Kasumi-1 (cell line): ENCODE measurements at regions not wholly inside any gene's neighbourhood (a gene's known extent, or its start where the extent isn't known, plus 50 kb on each side); places are given as distances from the start of the nearest gene placed in this dataset.
"Not testable (repeated sequence)": the region's sequence is repeated elsewhere in the genome, so short reads cannot be mapped to it uniquely, and the experiment has no call there.

ENCODE experiments used
- DNase-seq, 2 experiments: peaks; one replicate each; lab custom pipeline; 2025; lab: John Stamatoyannopoulos, UW

DNA sequence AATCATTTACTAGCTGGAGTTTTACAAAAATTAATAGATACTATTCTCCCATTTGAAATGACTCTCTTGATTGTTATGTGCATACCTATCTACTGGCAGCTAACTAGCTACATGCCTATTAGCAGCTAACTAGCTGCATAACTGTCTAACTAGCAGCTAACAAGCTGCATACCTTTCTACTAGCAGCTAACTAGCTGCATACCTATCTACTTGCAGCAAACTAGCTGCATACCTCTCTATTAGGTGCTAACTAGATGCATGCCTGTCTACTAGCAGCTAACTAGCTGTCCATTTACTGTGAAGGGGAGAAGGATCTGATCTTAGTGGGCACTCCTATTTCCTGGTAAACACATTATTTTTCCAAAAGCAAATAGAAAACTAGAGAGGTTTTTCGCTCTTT, 439.4 kb upstream of the PFKP start:
- no peak for DNase-seq

DNA sequence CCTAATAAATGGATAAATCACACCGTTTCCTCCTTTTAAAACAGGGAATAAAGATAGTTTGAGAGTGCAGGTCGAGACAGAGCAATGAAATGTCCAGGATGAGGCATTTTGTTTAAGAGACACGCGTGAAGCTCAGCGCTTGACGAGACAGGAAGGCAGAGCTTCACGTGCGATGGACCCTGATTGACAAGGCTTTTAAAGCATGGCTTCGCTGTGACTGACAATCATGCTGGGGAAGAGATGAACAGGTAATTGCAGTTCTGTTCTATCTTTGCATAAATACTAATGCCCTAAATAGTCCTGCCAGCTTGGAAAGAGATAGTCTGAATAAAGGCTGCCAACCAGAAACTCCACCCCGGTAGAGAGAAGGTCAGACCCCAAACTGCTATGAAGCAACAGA, 442.3 kb upstream of the PFKP start:
- DNase-seq: no peak

DNA sequence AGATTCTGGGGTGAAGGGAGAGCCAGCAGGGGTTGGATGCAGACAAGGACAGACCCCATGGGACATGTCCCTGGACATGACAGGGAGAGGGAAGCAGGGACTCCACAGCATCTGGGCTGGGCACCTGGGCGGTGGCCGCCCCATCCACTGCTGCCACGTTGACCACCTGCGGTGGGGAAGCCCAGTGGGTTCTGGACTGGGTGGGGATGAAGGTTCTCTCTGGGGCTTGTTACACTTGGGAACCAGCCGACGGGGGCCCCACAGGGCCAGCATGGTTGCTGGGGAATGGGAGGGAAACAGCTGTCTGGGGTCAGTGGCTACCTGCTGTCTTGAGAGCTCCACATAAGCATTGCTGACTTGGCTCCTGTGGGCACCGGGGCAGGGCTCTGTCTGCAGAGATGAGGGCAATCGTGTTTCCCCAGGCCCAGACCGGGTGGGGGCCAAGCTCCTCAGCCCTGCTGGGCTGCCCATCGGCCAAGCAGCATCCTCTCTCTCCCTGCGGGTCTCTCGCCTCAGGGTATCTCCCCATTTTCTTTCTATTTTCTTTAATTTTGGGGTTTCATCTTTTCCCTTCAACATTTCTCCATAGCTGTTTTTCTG, 443.6 kb upstream of the PFKP start:
- no peak for DNase-seq

DNA sequence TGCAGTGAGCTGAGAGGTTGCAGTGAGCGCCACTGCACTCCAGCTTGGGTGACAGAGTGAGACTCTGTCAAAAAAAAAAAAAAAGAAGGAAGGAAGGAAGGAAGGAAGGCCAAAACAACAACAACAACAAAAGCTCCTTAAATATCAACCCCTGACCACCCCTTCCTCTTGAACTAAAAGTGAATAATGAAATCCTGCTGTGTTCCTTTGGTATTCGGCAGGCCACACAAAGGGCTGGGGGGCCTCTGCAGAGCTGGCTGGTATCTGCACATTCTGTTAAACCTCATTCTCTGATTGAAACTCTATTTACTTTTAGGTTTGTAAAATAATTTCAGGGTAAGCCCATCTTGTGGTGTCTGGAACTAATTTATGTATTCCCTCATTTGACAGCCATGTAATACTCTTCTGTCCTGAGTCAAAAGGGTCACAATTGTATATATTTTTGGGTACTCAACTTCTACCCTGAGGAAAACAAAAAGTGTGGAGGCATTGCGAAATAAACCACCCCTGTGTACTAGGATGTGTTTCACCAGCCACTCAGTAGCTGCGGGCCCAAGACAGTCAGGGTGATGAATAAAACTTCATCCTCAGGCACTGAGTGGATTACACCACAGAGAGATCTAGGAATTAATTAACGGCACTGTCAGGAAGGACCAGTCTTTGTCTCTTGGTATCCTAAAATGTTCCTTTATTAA, 446.4 kb upstream of the PFKP start:
- DNase-seq: no peak

DNA sequence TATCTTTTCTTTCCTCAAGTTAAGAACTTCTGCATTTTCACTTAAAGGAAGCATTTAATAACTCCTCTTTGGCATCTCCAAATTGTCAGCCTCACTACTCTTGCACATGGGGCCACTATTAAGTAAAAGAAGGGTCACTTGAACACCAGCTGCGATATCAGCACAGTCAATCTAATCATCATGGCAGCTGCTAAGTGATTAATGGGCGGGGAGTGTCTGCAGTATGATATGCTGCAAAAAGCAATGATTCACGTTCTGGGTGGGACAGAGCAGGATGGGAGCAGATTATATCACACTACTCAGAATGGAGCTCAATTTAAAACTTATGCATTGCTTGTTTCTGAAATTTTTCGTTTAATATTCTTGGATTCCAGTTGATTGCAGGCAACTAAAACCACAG, 447.4 kb upstream of the PFKP start:
- no peak for DNase-seq

DNA sequence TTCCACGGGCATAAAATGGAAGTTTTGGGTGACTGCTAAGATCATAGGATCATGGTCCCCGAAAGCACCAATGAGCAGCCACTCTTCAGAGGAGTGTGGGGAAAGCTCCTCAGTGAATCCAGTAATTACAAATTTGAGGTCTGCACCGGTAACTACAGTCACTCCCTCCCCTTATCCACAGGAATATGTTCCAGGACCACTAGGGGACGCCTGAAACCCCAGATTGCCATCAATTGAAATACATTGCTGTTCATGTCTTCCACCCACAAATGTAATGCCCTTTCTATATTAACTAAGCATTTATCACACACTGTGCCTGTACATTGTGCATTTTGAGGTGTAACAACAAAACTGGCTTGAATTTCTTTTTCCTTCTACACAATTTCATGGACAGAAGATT, 447.9 kb upstream of the PFKP start:
- peak; percentile 50 to 57 for DNase-seq

DNA sequence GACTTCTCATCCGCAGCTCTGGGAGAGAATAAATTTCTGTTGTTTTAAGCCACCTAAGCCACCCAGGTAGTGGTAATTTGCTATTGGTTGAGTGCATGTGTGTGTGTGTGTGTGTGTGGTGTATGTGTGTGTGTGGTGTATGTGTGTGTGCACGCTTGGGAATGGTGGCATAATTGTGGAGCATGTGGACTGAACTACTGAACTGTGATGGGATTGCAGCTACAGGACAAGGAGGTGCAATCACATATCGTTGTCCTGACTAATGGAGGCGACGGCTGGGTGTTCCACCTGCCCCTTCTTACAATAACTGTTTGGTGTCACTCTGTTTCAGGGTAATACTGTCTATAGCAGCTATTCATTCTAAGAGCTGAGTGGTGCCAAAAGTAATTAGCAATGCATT, 448.7 kb upstream of the PFKP start:
- DNase-seq: no peak

DNA sequence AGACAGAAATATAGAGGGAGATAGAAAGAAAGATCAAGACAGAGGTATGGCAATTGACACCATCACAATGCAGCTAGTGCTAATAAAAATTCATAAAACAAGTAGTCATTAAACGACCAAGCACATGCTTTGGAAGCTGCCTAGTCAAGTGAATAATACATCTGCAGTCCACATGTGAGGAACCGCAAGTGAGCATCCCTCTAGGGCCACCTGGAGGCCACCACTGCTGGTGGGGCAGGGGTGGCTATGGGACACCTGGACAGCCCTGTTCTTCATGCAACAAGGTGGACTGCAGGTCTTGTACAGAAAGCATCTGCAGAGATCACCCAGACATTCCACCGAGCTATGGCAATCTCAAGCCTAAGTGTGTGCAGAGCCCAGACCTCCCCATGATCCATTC, 451.1 kb upstream of the PFKP start:
- DNase-seq: no peak

DNA sequence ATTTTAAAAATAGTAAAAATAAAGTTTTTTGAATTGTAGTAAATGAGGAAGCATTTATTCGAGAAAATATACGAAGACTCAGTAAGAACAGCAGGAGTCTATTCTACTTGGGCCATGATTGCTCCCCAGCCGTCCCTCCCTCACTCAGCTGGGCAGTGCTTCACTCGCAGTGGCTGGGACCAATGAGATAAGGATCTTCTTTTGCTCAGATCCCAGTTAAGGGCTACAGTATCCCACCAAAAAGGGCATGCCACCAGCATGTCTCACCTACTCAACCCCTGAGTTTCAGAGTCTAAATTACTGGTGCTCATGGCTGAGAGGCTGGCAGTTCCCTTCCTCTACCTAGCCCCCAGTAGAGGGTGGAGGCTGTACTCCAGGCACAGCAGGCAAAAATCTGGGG, 455.7 kb upstream of the PFKP start:
- DNase-seq: no peak

DNA sequence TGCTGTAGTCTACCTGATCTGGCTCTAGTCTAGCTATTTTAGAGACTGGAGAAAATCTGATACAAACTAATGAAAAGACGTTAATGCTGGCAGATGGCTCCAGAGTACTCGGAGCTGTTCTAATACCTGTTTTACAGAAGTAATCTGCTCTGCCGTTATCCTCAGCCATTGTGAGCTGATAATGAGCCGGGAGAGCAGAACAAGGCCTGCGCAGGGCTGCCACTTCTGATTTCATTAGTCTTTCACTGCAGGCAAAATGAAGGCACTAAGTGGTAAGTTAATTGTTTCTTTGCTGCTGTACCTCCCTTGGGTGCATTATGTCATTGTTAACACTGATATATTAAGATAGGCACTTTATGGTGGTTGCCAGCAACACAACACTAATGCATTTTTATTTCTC, 456.4 kb upstream of the PFKP start:
- DNase-seq: no peak

DNA sequence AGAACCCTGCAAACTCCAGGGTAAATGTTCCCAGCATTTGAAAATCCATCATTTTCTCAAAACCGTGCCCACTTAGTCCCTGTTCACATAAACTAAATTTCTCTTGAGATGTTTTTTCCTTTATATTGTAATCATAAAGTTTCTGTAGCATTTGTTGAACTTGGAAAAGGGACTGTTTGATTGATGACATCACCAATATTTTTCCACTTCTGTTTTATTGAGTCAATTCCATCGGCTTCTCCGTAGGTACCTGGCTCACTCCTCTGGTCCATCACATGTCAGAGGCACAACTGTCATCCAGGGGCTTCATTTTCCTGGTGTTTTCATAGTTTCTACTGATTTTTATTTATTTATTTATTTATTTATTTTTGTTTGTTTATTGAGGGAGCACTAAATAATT, 462.5 kb upstream of the PFKP start:
- no peak for DNase-seq

DNA sequence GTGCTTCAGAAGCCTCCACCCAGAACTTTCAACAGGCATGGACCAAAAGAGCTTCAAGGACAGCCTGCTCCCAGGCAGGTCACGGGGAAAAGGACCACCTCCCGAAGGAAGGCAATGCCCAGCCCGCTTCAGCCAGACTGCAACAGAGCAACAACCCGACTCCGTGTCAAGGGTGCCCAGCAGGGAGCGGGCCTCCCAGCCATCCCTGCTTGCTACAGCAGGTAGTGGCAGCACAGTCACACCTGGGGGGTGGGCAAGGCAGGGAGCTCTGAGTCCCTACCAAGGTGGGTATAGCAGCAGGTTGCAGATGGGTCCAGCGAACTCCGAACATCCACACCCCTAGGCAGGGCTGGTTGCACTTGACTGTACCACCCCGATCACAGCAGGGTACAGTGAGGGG, 467.8 kb upstream of the PFKP start:
- DNase-seq: no peak

DNA sequence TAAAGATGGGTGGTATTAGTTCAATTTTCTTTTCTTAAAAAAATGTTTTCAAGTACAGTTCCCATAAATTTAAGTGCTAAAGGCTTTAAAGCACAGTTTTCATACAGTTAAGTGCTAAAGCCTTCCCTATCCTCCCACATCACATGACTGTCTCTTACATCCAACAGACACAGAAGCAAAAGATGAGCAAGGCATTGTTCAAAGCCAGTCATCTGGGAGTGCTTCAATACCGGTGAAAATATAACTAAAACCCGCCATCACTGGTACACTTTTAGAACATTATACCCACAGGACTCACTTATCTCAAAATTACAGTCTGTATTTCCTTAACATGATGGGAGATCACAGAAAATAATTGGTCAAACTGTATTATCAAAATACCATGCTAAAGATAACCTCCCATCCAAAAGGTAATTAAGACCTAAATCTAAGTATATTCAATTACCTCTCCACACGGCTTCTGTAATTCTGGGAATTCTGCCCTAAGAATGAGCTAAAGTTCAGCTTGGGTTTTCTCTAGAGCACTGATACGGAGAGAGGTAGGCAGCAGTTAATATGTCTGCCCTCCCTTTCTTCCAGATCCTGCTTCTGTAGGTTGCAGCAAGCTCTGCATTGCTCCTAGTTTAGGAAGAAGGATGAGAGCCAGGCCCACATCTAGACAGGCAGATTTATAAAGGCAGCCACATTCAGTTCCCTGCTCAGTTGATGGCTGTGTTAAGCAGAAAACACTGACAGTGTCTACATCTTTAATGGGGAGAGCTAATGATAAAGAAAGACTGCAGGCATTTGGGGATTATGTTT, 474.8 kb upstream of the PFKP start:
- no peak for DNase-seq

DNA sequence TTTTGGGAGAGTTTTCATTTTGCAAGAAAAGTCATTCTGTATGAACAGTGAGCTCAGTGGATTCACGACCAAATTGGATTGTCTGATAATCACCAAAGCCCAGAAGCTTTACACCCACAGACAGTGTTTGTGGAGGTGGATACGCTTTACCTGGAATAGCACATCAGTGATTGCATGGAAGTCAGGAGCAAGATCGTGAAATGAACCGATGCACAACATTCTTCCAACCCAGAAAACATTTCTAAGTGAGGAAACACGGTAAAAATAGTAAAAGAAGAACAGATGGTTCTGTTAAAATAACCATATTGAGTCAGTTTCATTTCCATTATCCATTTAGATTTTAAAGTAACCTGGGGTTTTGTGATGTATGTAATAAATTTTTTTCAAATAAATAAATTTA, 478.2 kb upstream of the PFKP start:
- no peak for DNase-seq

DNA sequence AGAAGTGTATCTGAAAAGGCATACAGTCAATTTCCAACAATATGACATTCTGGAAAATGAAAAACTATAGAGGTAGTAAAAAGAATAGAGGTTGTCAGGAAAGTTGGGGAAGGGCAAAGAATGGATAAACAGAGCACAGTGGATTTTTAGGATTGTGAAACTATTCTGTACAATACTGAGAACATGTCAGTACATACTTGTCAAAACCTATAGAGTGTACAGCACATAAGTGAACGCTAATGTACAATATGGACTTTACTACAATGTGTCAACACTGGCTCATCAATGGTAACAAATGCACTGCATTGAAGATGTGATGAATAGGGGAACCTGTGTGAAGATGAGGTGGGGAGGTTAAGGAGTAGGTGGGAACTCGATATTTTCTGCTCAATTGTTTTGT, 483.0 kb upstream of the PFKP start:
- no peak for DNase-seq

DNA sequence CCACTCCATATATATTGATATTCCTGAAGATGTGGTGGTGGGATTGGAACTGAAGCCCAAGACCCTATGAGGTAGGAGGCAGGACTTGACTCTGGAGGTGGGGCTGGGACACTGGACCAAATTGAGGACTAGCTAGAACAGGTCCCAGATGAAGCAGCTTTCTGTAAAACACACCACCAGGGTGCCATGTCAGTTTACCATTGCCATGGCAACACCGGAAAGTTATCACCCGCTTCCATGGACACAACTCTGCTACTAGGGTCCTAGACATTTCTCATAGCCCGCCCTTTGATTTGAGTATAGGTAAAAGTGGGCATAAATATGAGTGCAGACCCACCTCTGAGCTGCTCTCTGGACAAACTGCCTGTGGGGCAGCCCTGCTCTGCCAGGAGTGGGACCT, 490.5 kb upstream of the PFKP start:
- no peak for DNase-seq

DNA sequence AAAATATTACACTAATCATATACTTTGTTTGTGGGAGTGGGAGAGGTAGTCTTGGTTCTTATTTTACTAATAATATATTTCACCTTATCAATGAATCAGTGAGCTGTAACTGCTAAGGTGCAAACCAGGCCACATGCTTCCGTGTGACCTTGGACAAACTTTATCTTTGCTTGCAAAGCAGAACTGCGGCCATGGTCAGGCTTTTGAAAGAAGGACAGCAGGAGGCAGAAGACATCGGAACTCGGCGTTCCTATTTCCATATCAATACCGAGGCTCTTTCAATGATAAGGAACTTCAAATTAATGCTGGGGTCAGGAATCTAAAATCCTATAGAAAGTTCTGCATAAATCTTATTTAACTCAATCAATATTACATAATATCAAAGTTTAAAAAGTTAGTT, 491.9 kb upstream of the PFKP start:
- DNase-seq: no peak

DNA sequence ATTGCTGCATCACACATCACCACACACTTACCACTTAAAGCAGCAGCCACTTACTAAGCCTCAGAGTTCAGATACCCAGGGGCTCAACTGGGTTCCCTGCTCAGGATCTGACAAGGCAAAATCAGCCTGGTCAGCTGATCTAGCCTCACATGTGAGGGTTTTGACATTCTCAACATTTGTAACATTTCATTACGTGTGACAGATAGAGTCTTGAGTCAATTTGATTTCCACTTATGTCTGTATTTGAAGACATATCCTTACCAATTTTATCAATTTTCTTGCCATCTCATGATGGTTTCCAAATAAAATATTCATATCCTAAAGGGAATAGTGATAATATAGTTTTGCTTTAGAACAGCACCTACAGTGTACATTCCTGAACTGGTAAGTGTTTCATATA, 494.7 kb upstream of the PFKP start:
- DNase-seq: no peak

DNA sequence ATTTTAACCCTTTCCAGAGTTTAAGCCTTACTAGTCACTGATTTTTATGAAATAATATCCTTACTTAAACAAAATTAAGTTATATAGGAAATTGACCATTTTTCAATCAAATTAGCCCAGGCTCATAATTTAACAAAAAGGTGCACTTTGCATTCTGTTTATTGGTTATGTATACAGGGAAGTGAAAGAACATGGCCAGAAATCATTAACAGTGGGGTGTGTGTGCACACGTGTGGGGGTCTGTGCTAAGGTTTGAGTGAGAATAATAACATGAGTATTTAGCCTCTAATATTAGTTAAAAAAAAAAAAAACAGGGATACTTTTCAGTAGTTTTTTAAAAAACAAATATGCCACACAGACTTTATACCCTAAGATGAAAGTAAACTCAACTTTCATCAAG, 510.5 kb upstream of the PFKP start:
- DNase-seq: no peak

DNA sequence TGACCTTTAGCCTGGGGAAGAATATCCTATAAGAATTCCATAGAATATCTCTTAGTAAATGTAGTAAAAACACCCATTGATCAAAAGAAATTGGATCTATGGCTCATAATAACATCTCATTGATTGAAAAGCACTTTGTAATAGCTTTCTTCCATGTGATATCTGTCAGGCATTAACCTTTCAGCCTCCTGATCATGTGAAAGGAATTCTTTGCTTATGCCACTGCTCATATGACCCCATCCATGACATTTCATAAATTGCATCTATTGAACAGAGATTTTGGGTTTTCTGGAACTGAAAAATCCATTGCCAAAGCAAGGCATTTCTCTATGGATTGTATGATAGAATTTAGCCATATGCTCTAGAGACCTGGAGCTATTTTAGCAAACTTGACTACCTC, 519.3 kb upstream of the PFKP start:
- DNase-seq: no peak

DNA sequence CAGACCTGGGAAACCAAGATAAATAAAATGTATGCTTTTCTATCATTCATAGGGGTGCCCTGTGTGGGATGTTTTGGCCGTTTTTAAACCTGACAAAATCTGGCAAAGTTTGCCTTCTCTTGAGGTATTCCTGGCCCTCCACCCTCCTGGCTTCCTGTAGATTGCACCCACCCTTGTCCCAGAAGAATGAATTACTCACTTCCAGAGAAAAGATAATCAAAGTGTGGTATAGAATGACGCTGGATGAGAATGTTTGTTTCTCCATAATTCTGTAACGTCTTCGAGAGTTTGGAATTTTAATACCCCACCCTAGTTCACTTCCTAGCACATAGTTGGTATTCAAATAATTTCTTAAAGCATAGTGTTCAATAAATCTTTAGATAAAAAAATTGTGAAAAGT, 519.7 kb upstream of the PFKP start:
- no peak for DNase-seq

DNA sequence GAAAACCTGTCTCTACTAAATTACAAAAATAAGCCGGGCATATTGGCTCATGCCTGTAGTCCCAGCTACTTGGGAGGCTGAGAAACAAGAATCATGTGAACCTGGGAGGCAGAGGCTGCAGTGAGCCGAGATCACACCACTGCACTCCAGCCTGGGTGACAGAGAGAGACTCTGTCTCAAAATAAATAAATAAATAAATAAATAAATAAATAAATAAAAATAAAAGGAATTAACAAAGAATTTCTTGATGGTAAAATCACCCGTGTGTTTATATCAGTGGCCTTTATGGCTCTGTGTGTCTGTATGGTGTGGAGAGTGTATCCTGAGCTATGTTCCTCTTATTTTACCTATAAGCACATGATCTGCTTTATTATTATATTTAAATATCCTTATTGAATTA, 520.5 kb upstream of the PFKP start:
- DNase-seq: not testable (repeated sequence)

DNA sequence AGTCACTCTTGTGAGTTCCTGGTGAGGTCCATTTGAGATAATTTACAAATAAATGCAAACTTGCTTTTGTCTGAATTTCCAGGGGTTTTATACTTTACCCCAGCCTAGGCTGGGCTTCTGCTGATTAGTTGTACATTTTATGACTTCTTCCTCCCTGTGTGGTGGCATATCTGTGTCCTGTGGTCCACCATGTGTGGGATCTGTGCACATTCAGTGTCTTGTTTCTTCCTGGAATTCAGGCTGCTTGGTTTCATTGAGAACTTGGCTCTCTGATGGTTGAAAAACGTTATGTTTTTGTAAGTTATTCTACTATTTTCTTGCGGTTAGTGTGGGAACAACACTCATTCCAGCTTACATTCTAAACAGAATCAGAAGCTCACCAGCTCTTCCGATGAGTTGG, 523.4 kb upstream of the PFKP start:
- DNase-seq: no peak
